GM10248 (cell line): ENCODE measurements at regions not wholly inside any gene's neighbourhood (a gene's known extent, or its start where the extent isn't known, plus 50 kb on each side); places are given as distances from the start of the nearest gene placed in this dataset.

Experiments
- CTCF ChIA-PET: fragments of 300-600 bp; sonication (Branson Sonifier 250); formaldehyde crosslinking; extraction: SDS; loops from one replicate; lab custom pipeline; 2021; ENCODE audit warnings: antibody characterized with exemption; lab: Yijun Ruan, JAX
- POLR2A ChIA-PET: fragments of 350-650 bp; sonication (Branson Sonifier 250); formaldehyde crosslinking; extraction: SDS; loops from one replicate; lab custom pipeline; 2020; ENCODE audit warnings: antibody characterized with exemption; lab: Yijun Ruan, JAX
- DNase-seq: peaks from one replicate; pipeline ENCODE4 v3.0.0; 2012; ENCODE audit errors: extremely low spot score
- CTCF ChIP-seq: IDR thresholded peaks from 2 replicates; pipeline ENCODE4 v1.5.1; 2012; ENCODE audit warnings: mild to moderate bottlenecking, low read depth; ENCODE audit errors: extremely low read depth, missing control alignments, control extremely low read depth

GRCh38 chr18:44060197-44060596 is 620.5 kb upstream of the SETBP1 start:
- TF ChIP-seq CTCF = no peak
- POLR2A ChIA-PET = no interaction called here
- DNase-seq = no peak
- CTCF ChIA-PET = interaction anchor here (0.7 to 1.4 kb wide), 2 partner anchors 15 to 26 kb away, joined by 3 read pairs; no protein-coding TSS in a partner anchor

- ChIA-PET CTCF (interaction anchor here (1.3 to 1.4 kb wide), 2 partner anchors 8 to 17 kb away, joined by 3 to 4 read pairs; no protein-coding TSS in a partner anchor), POLR2A (no interaction called here)
- no peak for TF ChIP-seq CTCF
- no peak for DNase-seq
Measured at GRCh38 chr18:44061438-44061837, 619.2 kb upstream of the SETBP1 start.

- POLR2A ChIA-PET = no interaction called here
- CTCF ChIA-PET = interaction anchor here (1.3 kb wide), 1 partner anchor 9 kb away, joined by 4 read pairs; no protein-coding TSS in a partner anchor
- no peak for TF ChIP-seq CTCF
- DNase-seq = no peak
Measured at GRCh38 chr18:44062345-44062744, 618.3 kb upstream of the SETBP1 start.

- ChIA-PET POLR2A (no interaction called here), CTCF (no interaction called here)
- DNase-seq = no peak
- no peak for TF ChIP-seq CTCF
Measured at GRCh38 chr18:44065206-44065605, 615.5 kb upstream of the SETBP1 start.

- CTCF ChIA-PET = interaction anchor here (1.4 kb wide), 1 partner anchor 20 kb away, joined by 3 read pairs; no protein-coding TSS in a partner anchor
- no peak for TF ChIP-seq CTCF
- POLR2A ChIA-PET = no interaction called here
- no peak for DNase-seq
Measured at GRCh38 chr18:44066541-44066940, 614.1 kb upstream of the SETBP1 start.

GRCh38 chr18:44067186-44067585 is 613.5 kb upstream of the SETBP1 start:
- DNase-seq = no peak

More at GRCh38 chr18:44067186-44067585, 613.5 kb upstream of the SETBP1 start:
- POLR2A ChIA-PET = no interaction called here
- TF ChIP-seq CTCF = no peak
- CTCF ChIA-PET = interaction anchor here (1.4 kb wide), 1 partner anchor 20 kb away, joined by 3 read pairs; no protein-coding TSS in a partner anchor
